A549 (cell line): ENCODE measurements at regions not wholly inside any gene's neighbourhood (a gene's known extent, or its start where the extent isn't known, plus 50 kb on each side); places are given as distances from the start of the nearest gene placed in this dataset.
A peak's percentile ranks its signal among the peaks of the same experiment; 100 is the strongest.

Source experiments
- ATAC-seq, 2 experiments: fragments of 200-7000 bp in 1 of 2; fragments of >200 bp in 1 of 2; cut with Nextera tagmentation in 1 of 2; cut with Tn5 transposase in 1 of 2; 3 replicates each; pipeline versions ENCODE4 v1.8.0 to v1.9.1; 2018 to 2020; ENCODE audit warnings: mild to moderate bottlenecking in 1 of 2, moderate library complexity in 1 of 2
- CTCF ChIA-PET: fragments of 300-600 bp; sonication (Branson Sonifier 250); formaldehyde crosslinking; extraction: SDS; loops from one replicate; lab custom pipeline; 2021; ENCODE audit warnings: antibody characterized with exemption, inconsistent platforms; lab: Yijun Ruan, JAX
- POLR2A ChIA-PET: fragments of 350-600 bp; formaldehyde crosslinking; extraction: SDS; loops from one replicate; lab custom pipeline; 2021; ENCODE audit warnings: antibody characterized with exemption, inconsistent platforms; lab: Yijun Ruan, JAX
- DNase-seq, 2 experiments: peaks; one replicate each; pipeline versions ENCODE4 v3.0.0 to v3.0.0-alpha.2; 2011 to 2016; ENCODE audit warnings: low read depth in 1 of 2, low spot score in 1 of 2
- FAIRE-seq: peaks from 2 replicates; lab custom pipeline; 2011; peaks lifted over from hg19 to GRCh38; lab: Jason Lieb, UNC
- H3K27ac ChIP-seq, 2 experiments: fragments of >200 bp; sonication (Bioruptor Twin); formaldehyde crosslinking; 3 replicates each; pipeline ENCODE4 v1.5.1; 2016 to 2017
- H3K4me1 ChIP-seq: fragments of >200 bp; sonication (Bioruptor Twin); formaldehyde crosslinking; 3 replicates; pipeline ENCODE4 v1.6.1; 2016
- H3K4me2 ChIP-seq: fragments of >200 bp; sonication (Bioruptor Twin); formaldehyde crosslinking; 3 replicates; pipeline ENCODE4 v1.6.1; 2016
- H3K4me3 ChIP-seq: fragments of >200 bp; sonication (Bioruptor Twin); formaldehyde crosslinking; 3 replicates; pipeline ENCODE4 v1.5.1; 2016
- H3K9me3 ChIP-seq: fragments of >200 bp; sonication (Bioruptor Twin); formaldehyde crosslinking; 3 replicates; pipeline ENCODE4 v1.6.1; 2016
- CBX2 ChIP-seq: fragments of 200-600 bp; sonication (generic); IDR thresholded peaks from 2 replicates; pipeline ENCODE4 v1.6.1; 2016; ENCODE audit warnings: low read depth, mild to moderate bottlenecking, borderline replicate concordance
- CBX8 ChIP-seq: fragments of 200-600 bp; sonication (generic); IDR thresholded peaks from 2 replicates; pipeline ENCODE4 v1.6.1; 2016
- CHD2 ChIP-seq: fragments of 150-350 bp; IDR thresholded peaks from 2 replicates; pipeline ENCODE4 v1.6.1; 2014; ENCODE audit warnings: low read length; ENCODE audit not compliant: partially characterized antibody
- EHF ChIP-seq: fragments of 250-450 bp; sonication (Bioruptor Pico); IDR thresholded peaks from 2 replicates; pipeline ENCODE4 v1.5.0; 2020; ENCODE audit warnings: mild to moderate bottlenecking
- EHMT2 ChIP-seq: fragments of 200-600 bp; sonication (generic); IDR thresholded peaks from 2 replicates; pipeline ENCODE4 v1.6.1; 2016; ENCODE audit warnings: antibody characterized with exemption, low read depth, mild to moderate bottlenecking, moderate library complexity
- EP300 ChIP-seq, 2 experiments: fragments of >200 bp; sonication (Bioruptor Twin); formaldehyde crosslinking; IDR thresholded peaks; 2 replicates in 1 of 2; 3 replicates in 1 of 2; pipeline ENCODE4 v1.6.1; 2016 to 2017
- ESRRA ChIP-seq: fragments of 150-350 bp; IDR thresholded peaks from 2 replicates; pipeline ENCODE4 v1.6.1; 2014; ENCODE audit warnings: mild to moderate bottlenecking, low read length, borderline replicate concordance
- FOSB ChIP-seq: fragments of 250-450 bp; sonication (Bioruptor Pico); IDR thresholded peaks from 2 replicates; pipeline ENCODE4 v1.5.0; 2020; ENCODE audit warnings: mild to moderate bottlenecking, moderate library complexity
- FOSL2 ChIP-seq, 2 experiments: fragments of 450-650 bp in 1 of 2; fragments of >200 bp in 1 of 2; sonication (Bioruptor Twin) in 1 of 2; formaldehyde crosslinking; IDR thresholded peaks; 2 replicates each; pipeline versions ENCODE4 v1.5.0 to v1.6.1; 2016 to 2020; ENCODE audit warnings: mild to moderate bottlenecking in 1 of 2, moderate library complexity in 1 of 2
- HOXA7 ChIP-seq: fragments of 250-450 bp; sonication (Bioruptor Pico); IDR thresholded peaks from 2 replicates; pipeline ENCODE4 v1.5.0; 2020; ENCODE audit warnings: mild to moderate bottlenecking, moderate library complexity
- JUN ChIP-seq, 2 experiments: fragments of >200 bp; sonication (Bioruptor Twin); formaldehyde crosslinking; IDR thresholded peaks; 2 replicates in 1 of 2; 3 replicates in 1 of 2; pipeline ENCODE4 v1.6.1; 2016 to 2017
- JUNB ChIP-seq: fragments of >200 bp; sonication (Bioruptor Twin); formaldehyde crosslinking; IDR thresholded peaks from 2 replicates; pipeline ENCODE4 v1.6.1; 2016
- KDM1A ChIP-seq: fragments of 200-600 bp; sonication (generic); IDR thresholded peaks from 2 replicates; pipeline ENCODE4 v1.6.1; 2016; ENCODE audit warnings: low read depth, mild to moderate bottlenecking
- MAFK ChIP-seq: fragments of 450-650 bp; IDR thresholded peaks from 2 replicates; pipeline ENCODE4 v1.6.1; 2014; ENCODE audit not compliant: partially characterized antibody
- MYC ChIP-seq: IDR thresholded peaks from 2 replicates; pipeline ENCODE4 v1.6.1; 2012; ENCODE audit warnings: mild to moderate bottlenecking, inconsistent platforms, low read length, improper control_type of control experiment, borderline replicate concordance
- NR3C1 ChIP-seq: fragments of >200 bp; sonication (Bioruptor Twin); formaldehyde crosslinking; IDR thresholded peaks from 3 replicates; pipeline ENCODE4 v1.6.1; 2017
- PHF8 ChIP-seq: fragments of 200-600 bp; sonication (generic); IDR thresholded peaks from 2 replicates; pipeline ENCODE4 v1.6.1; 2016; ENCODE audit warnings: low read depth, mild to moderate bottlenecking, antibody characterized with exemption, moderate library complexity, borderline replicate concordance
- RAD21 ChIP-seq, 2 experiments: fragments of >200 bp in 1 of 2; sonication (Bioruptor Twin) in 1 of 2; formaldehyde crosslinking in 1 of 2; IDR thresholded peaks in 1 of 2; conservative IDR thresholded peaks in 1 of 2; 2 replicates in 1 of 2; 3 replicates in 1 of 2; pipeline ENCODE4 v1.6.1; 2012 to 2018; ENCODE audit warnings: inconsistent platforms in 1 of 2
- SMC3 ChIP-seq: fragments of >200 bp; sonication (Bioruptor Twin); formaldehyde crosslinking; IDR thresholded peaks from 3 replicates; pipeline ENCODE4 v1.6.1; 2018; ENCODE audit warnings: inconsistent platforms
- SREBF2 ChIP-seq: fragments of 450-650 bp; IDR thresholded peaks from 2 replicates; pipeline ENCODE4 v1.6.1; 2014; ENCODE audit warnings: mild to moderate bottlenecking, moderate library complexity
- ZFP36 ChIP-seq: fragments of 450-650 bp; IDR thresholded peaks from 2 replicates; pipeline ENCODE4 v1.6.1; 2014; ENCODE audit warnings: borderline replicate concordance; ENCODE audit not compliant: partially characterized antibody
- ZSCAN20 ChIP-seq: fragments of 250-450 bp; sonication (Bioruptor Pico); IDR thresholded peaks from 2 replicates; pipeline ENCODE4 v1.8.0; 2022; ENCODE audit warnings: mild to moderate bottlenecking, moderate library complexity
- WGBS: methylation state at CpG from one replicate; pipeline ENCODE4 v1.1.6; 2017; ENCODE audit errors: missing lambda C conversion rate; 5-methylcytosine and 5-hydroxymethylcytosine counted together
- TF ChIP-seq, protein P1 (sequence below): IDR thresholded peaks from 2 replicates; pipeline ENCODE4 v1.6.1; 2012
- TF ChIP-seq, protein P2 (sequence below): fragments of >200 bp; sonication (Bioruptor Twin); formaldehyde crosslinking; IDR thresholded peaks from 3 replicates; pipeline ENCODE4 v1.5.1; 2016
- TF ChIP-seq, protein P3 (sequence below): fragments of 150-350 bp; IDR thresholded peaks from 2 replicates; pipeline ENCODE4 v1.6.1; 2014; ENCODE audit warnings: low read depth, mild to moderate bottlenecking, low read length
- TF ChIP-seq, protein P4 (sequence below): fragments of 250-450 bp; sonication (Bioruptor Pico); IDR thresholded peaks from 2 replicates; pipeline ENCODE4 v1.5.0; 2021; ENCODE audit warnings: mild to moderate bottlenecking, moderate library complexity, borderline replicate concordance
- TF ChIP-seq, protein P5 (sequence below): fragments of 250-450 bp; sonication (Bioruptor Pico); IDR thresholded peaks from 2 replicates; pipeline ENCODE4 v1.5.0; 2020; ENCODE audit warnings: low read depth, mild to moderate bottlenecking, moderate library complexity

DNA sequence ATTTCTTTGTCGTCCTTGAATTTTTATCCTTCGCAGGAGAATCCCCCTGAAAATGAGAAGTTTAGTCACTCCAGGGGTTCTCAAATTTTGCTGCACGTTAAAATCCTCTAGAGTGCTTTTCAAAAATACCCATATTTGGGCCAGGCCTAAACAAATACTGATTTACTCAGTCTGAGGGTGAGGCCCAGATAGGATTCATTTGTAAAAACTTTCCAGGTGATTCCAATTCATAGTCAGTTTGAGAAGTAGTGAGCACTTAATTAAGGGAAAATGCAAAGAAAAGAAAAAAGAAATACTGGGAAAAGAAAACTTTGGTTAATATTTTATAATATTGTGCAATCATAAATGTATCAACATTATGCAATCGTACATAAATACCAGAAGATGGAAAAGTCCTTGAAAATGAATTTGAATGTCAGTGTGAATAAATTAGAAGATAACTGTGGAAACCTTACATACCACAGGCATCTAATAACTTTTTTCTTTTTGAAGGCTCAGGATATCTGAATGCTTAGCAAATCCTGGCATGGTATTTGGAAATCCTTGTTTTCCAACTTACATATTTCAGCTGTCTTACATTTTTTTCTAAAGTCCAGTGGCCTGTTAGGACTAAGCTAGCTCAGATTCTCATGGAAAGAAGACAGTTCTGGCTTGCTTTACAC, 116.5 kb upstream of the DAPK1 start (continued):
- no peak for TF ChIP-seq FOSL2 (IDR thresholded peaks at IDR 0.05)
- peak; percentile 49; the same call in 1 of the 2 replicates for TF ChIP-seq FOSL2 (CRISPR knock-in tag; IDR thresholded peaks at IDR 0.05)
- no peak for TF ChIP-seq PHF8

DNA sequence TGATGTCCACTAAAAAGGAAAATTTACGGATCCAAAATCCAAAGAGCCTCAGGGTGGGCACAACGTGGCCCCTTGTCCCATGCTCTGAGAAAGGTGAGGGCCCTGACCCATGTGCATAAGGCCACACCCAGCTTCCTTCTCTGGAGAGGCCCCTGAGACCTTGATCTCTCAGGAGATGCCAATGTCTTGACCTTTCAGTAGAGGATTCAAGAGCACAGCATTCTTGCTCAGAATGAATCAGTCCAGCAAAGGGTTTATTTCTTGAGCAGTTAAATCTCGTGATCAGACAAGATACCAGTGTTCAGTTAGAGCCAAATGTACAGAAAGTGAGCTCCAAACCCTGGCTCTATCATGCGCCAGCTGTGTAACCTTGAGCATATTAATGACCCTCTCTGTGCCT, 115.9 kb upstream of the DAPK1 start:
- Histone ChIP-seq H3K27ac (peak overlapping the region; percentile 90 to 94), H3K9me3 (no peaks in the 10 kb centered on the region), H3K4me3 (no peak overlapping the region), H3K4me1 (peaks cover 62% of the 10 kb centered on the region), H3K4me2 (peak overlapping the region; percentile 73)
- TF ChIP-seq JUNB (no peak), MYC (no peak), FOSB (CRISPR knock-in tag) (no peak), ESRRA (no peak; the same call in 1 of the 2 replicates), SMC3 (no peak)
- peak; percentile 65 for FAIRE-seq
- WGBS, result 36% methylated on average over 4 of the region's 4 CpGs
- ChIA-PET CTCF (interaction anchor here (0.5 to 2.7 kb wide), 4 partner anchors 8 to 948 kb away, joined by 3 to 13 read pairs (median 4); no protein-coding TSS in a partner anchor), POLR2A (no interaction called here)
- ATAC-seq, result peak; percentile 48 to 70; a peak in 5 of 6 replicates
- no peak for DNase-seq

DNA sequence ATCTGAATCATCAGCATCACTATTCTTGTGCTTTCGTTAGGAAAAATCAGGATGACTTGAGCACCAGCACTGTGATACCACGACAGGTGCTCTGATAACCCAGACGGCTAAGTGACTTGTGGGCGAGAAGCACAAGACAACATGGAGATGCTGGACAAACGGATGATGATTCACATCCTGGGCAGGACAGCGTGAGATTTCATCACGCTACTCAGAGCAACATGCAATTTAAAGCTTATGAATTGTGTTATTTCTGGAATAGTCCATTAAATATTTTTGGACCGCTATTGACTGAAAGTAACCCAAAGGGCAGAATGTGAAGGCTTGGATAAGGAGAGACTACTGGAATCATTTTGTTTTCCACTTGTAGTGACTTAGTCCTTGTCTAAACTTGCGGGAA, 114.8 kb upstream of the DAPK1 start:
- no peaks in the 10 kb centered on the region for H3K9me3 ChIP-seq
- peaks cover 70% of the 10 kb centered on the region for H3K4me1 ChIP-seq
- WGBS, result 39% methylated on average over 9 of the region's 9 CpGs
- ChIA-PET POLR2A (no interaction called here), CTCF (interaction anchor here (0.9 to 2.7 kb wide), 3 partner anchors 9 to 45 kb away, joined by 3 to 13 read pairs (median 3); no protein-coding TSS in a partner anchor)
- no peak for FAIRE-seq
- H3K27ac ChIP-seq, result peak overlapping the region; percentile 90 to 94
- H3K4me3 ChIP-seq, result no peak overlapping the region
- H3K4me2 ChIP-seq, result peak overlapping the region; percentile 73
- peak in 1 of 2 experiments; percentile 69 for DNase-seq
- ATAC-seq, result peak; percentile 49 to 58; a peak in 4 of 6 replicates
- TF ChIP-seq, protein P1, sequence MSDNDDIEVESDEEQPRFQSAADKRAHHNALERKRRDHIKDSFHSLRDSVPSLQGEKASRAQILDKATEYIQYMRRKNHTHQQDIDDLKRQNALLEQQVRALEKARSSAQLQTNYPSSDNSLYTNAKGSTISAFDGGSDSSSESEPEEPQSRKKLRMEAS, result peak; percentile 41; the same call in 1 of the 2 replicates
- TF ChIP-seq JUNB (peak; percentile 51; the same call in 1 of the 2 replicates), SMC3 (0 out of 3 replicates have a peak, but pooled peaks have one; percentile 7), RAD21 (conservative IDR thresholded peaks at IDR 0.05 in 1 of 2, IDR thresholded peaks at IDR 0.05 in 1 of 2) (no peak), HOXA7 (CRISPR knock-in tag) (no peak), ZSCAN20 (no peak), EHMT2 (no peak), ZFP36 (no peak), KDM1A (no peak), CBX2 (no peak), FOSL2 (IDR thresholded peaks at IDR 0.05) (no peak), FOSL2 (CRISPR knock-in tag; IDR thresholded peaks at IDR 0.05) (peak; percentile 67), FOSB (CRISPR knock-in tag) (no peak), EP300 (IDR thresholded peaks at IDR 0.05) (no peak; a peak in 1 of 5 replicates), NR3C1 (no peak), JUN (IDR thresholded peaks at IDR 0.05) (peak in 1 of 2 experiments; percentile 40; a peak in 1 of 5 replicates), CHD2 (no peak), SREBF2 (no peak), EHF (CRISPR knock-in tag) (no peak), MAFK (no peak), CBX8 (no peak)
- TF ChIP-seq, protein P2, sequence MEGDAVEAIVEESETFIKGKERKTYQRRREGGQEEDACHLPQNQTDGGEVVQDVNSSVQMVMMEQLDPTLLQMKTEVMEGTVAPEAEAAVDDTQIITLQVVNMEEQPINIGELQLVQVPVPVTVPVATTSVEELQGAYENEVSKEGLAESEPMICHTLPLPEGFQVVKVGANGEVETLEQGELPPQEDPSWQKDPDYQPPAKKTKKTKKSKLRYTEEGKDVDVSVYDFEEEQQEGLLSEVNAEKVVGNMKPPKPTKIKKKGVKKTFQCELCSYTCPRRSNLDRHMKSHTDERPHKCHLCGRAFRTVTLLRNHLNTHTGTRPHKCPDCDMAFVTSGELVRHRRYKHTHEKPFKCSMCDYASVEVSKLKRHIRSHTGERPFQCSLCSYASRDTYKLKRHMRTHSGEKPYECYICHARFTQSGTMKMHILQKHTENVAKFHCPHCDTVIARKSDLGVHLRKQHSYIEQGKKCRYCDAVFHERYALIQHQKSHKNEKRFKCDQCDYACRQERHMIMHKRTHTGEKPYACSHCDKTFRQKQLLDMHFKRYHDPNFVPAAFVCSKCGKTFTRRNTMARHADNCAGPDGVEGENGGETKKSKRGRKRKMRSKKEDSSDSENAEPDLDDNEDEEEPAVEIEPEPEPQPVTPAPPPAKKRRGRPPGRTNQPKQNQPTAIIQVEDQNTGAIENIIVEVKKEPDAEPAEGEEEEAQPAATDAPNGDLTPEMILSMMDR, result no peak
- TF ChIP-seq, protein P3, sequence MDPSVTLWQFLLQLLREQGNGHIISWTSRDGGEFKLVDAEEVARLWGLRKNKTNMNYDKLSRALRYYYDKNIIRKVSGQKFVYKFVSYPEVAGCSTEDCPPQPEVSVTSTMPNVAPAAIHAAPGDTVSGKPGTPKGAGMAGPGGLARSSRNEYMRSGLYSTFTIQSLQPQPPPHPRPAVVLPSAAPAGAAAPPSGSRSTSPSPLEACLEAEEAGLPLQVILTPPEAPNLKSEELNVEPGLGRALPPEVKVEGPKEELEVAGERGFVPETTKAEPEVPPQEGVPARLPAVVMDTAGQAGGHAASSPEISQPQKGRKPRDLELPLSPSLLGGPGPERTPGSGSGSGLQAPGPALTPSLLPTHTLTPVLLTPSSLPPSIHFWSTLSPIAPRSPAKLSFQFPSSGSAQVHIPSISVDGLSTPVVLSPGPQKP, result no peak
- TF ChIP-seq, protein P4, sequence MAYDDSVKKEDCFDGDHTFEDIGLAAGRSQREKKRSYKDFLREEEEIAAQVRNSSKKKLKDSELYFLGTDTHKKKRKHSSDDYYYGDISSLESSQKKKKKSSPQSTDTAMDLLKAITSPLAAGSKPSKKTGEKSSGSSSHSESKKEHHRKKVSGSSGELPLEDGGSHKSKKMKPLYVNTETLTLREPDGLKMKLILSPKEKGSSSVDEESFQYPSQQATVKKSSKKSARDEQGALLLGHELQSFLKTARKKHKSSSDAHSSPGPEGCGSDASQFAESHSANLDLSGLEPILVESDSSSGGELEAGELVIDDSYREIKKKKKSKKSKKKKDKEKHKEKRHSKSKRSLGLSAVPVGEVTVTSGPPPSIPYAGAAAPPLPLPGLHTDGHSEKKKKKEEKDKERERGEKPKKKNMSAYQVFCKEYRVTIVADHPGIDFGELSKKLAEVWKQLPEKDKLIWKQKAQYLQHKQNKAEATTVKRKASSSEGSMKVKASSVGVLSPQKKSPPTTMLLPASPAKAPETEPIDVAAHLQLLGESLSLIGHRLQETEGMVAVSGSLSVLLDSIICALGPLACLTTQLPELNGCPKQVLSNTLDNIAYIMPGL, result no peak
- TF ChIP-seq, protein P5, sequence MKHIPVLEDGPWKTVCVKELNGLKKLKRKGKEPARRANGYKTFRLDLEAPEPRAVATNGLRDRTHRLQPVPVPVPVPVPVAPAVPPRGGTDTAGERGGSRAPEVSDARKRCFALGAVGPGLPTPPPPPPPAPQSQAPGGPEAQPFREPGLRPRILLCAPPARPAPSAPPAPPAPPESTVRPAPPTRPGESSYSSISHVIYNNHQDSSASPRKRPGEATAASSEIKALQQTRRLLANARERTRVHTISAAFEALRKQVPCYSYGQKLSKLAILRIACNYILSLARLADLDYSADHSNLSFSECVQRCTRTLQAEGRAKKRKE (CRISPR knock-in tag), result no peak
